Left lobe of liver (tissue), 2 donors: ENCODE measurements at regions not wholly inside any gene's neighbourhood (a gene's known extent, or its start where the extent isn't known, plus 50 kb on each side); places are given as distances from the start of the nearest gene placed in this dataset.
A peak's percentile ranks its signal among the peaks of the same experiment; 100 is the strongest.

ENCODE experiments used
- ATAC-seq: fragments of 200-7000 bp; cut with Tn5 transposase; one replicate; pipeline ENCODE4 v1.9.1; 2020; ENCODE audit warnings: mild to moderate bottlenecking, moderate library complexity
- DNase-seq: peaks from one replicate; pipeline ENCODE4 v3.0.0-alpha.2; 2020; ENCODE audit warnings: low spot score
- donor health status: DM: no; HTN: no; CAD: no; lungs with moderate emphysema.
- donor health status: DM: no; HTN: yes; CAD: no.

DNA sequence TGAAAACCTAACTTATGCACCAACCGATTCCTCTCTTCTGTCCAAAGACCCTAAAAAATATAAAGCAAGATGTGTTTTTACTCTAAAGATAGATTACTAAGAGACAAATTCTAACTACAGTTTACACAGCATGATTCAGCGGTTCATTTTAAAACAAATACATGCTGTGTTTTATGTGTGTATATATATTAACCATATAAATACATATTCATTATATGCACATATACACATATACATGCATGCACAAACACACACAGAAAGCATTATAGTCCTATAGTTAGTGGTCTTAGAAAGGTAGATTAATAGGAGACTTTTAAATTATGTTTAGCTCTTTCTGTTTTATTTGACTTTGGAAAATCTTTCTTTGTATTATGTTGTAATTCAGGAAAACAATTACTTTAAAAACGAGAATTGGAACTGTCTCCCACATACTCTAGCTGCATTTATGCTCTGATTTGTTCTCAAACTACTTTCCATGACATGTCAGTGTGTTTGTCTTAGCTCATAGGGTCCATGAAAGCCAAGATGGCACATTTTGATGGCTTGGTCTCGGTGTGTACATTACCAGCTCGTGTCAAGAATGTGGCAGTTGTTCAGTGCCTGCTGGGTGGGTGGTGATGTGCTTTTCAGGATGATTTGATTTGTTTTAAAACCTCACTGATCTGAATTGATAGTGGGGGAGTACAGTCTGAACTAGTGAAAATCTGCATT, 548.8 kb upstream of the SALL1 start:
- ATAC-seq = no peak
- no peak for DNase-seq

DNA sequence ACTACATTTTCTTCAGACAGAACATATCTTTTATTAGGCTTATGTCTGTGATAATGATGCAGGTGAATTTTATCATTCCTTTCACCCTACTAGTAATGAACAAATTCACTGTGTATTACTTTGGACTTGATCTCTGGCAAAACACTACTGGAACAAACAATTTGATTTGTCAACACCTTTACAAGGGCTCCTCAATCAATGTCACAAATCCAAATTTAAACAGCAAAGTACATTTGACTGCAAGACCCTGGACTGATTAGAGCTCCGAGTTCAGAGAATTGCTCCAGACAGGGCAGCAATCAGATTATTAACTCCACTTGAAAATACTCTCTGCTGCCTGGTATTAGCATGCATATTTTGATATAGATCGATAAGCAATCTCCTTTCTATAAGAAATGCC, 547.6 kb upstream of the SALL1 start:
- DNase-seq (no peak), ATAC-seq (peak; percentile 51)

DNA sequence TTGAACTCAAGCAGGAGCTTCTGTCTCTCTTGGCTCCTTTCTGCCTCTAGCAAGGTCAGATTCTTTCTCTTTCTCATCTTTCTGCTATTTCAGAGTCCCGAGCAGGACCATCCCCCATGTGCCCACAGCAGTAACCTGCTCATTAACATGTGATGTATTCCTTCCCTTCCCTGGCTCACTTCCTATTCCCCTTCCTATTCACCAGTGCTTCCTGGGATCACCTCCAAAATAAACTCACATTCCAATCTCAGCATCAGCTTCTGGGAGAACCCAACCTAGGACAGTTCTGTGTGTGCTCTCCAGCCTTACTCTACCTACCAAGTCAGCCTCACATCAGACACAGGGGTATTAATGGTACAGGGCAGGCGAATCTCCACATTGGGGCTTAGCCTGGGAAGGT, 546.4 kb upstream of the SALL1 start:
- DNase-seq (no peak), ATAC-seq (peak; percentile 77)

DNA sequence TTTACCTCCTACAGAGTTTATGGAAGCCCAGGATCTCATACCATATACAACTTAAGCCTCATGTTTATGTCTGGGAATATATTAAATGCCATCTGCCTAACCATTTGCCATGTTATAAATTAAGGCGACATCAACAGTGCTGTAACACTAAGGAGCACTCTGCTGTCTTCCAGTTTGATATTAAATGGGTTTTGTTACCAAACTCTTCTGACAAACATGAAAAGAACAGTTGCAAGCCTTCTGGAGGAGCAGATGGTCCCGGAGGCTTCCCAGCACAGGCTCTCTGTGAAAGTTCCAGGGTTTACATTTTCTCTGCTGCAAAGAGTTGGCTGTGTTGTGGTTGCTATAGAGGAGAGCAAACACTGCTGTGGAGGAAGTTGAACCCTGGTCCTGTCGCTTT, 545.3 kb upstream of the SALL1 start:
- ATAC-seq = no peak
- no peak for DNase-seq

DNA sequence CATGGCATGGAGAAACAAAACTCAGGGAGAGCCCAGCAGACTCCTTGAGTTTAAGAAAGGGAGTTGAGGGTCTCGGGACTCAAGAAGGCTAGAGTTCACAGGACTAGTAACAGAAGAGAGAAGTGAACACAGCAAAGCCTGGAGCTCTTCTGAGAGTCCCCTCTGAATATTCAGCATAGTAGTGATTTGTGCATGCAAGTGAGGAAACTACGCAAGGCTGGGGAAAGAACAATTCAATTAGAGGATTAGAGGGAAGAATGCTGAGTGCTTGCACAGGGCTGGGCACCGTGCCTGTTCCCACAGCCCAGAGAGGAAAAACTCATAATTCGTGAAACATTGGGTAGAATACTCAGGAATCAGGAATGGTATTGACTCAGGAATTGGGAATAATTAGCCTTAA, 540.0 kb upstream of the SALL1 start:
- DNase-seq (no peak), ATAC-seq (no peak)

DNA sequence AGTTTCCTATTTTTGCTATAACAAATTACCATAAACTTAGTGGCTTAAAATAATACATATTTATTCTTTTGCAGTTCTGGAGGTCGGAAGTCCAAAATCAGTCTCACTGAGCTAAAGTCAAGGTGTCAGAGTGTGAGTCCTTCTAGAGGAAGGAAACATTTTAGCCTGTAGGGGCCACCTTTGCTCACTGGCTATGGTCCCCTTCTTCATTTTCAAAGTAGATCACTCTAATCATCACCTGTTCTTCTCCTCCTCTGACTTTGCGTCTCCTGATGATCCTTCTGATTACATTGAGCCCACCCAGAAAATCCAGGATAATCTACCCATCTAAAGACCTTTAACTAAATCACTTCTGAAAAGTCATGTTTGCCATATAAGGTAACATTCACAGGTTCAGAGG, 534.4 kb upstream of the SALL1 start:
- ATAC-seq (no peak), DNase-seq (no peak)

DNA sequence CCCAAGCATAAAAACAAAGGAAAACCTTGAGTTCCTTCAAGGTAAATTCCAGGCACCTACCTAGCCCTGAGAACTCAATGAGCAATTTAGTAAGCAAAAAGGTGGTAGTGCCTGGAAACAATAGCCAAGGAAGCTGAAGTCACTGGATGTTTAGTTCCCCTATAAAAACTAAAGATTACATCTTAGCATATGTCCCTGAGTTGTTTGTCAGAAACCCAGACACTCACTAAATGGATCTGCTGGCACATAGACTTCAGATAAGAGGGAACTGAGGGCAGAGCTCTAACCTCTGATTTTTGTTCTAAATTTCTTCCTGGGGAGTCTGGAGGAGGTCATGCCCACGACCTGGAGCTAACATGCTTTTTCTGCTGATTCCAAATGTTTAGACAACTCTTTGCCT, 532.8 kb upstream of the SALL1 start:
- ATAC-seq (no peak), DNase-seq (no peak)

DNA sequence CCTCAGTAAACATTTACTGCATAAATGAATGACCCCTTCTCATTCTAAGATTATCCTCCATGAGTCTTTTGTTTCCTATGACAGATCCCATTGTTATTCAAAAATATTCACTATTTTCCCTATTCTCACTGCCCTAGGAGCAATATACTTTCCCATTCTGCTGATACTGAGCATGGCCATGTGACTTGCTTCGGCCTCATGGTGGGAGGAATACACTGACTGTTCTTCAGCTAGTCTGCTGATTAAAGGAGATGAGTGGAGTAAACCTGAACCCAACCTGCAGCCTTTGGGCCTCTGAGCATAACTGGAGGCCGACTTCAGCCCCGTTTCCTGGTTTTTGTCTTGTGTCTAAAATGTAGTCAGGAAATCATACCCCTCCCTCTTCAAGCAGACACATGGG, 531.8 kb upstream of the SALL1 start:
- ATAC-seq (no peak), DNase-seq (no peak)

DNA sequence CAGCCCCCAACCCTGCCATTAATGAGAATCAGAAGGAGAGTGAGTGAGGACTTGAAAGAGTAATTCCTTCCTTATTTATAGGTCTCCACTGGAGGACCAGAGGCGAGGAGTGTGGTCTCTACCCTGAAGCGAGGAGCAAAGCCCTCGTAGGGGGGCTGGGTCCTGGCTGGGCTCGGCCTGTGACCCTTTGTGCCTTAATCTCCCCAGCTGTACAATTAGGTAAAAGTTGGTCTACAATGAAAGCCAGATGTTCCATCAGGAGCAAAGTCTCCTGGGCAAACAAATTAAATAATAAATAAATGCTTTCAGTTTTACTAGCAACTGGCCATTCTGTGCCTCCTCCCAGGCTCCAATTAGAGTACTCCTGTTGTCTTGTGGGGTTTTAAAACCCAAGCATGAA, 523.5 kb upstream of the SALL1 start:
- ATAC-seq (no peak), DNase-seq (no peak)

DNA sequence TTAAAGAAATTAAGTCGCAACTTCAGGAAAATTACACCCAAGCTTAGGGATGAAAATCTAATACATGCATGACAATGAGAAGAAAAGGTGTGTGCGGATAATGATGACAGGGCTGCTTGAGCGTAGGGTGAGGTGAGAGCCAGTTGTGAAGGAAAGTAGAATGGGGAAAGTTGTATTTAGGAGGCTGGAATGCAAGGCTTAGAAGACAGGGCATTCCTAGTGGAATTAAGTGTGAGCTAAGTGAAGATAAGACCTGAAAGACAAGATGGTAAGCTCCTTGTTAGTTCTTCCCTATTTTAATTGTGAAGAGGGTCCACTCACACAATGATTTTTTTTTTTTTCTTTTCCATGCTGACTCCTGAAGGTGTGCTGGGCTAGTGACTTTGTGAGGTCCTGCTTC, 519.5 kb upstream of the SALL1 start:
- no peak for DNase-seq
- no peak for ATAC-seq

DNA sequence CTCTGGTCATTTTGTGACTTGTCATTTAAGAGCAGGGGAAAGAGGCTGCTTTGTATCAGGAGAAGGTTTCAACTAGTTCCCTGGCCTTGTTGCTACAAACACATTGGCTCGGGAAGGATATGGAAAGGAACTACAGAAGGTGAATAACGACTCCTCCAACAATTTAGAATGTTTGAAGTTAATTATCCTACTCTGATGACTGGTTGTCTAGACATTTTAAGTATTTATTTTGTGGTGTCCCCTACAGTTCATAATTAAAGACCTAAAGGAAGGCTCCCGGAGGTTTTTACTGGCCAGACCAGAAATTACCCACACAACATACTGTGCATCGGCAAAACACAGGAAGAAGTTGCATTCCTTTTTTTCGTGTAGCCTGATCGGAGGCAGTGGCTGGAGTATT, 515.8 kb upstream of the SALL1 start:
- ATAC-seq (no peak), DNase-seq (no peak)

DNA sequence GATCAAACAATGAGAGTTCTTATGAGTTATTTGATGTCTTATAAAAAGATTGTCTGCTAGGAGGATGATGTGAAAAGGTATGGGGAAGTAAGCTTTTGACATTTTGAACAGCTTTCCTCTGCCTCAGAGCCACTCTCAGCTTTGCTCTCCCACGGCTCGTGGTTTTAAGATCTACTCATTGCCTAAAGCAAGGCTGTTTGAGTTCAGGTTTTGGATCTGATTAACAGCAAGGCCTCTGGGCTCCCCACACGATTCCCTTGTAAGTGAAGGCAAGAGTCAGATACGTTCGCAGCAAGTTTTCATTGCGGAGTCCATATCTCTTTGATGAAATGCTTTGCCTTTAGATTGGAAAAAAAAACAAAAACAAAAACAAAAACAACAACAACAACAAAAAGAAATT, 515.0 kb upstream of the SALL1 start:
- no peak for ATAC-seq

DNA sequence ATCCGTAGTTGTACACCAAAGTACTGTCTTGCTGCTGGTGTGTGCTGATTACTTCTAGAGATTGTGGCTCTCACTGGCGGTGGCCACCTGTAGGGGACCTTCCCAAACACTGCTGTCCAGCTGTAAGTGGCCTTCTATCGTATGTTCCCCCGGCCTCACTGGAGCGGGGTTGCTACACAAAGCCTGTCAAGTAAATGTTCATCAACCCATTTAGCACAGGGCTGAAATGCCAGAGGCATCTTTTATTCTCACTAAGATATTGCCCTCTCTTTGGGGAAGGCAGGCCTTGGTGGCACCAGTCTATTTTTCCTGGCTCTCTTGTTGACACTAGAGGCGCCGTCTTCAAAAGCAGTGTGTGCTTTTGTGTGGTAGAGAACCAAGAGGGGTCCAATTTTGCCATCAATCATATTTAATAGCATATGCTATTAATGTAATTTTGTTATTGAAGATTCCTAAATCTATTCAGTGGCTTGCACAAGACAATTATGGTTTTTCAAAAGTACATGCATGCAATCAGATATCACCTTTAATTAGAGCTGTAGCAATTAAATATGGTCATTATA, 514.4 kb upstream of the SALL1 start:
- DNase-seq (no peak), ATAC-seq (no peak)

More for the DNA sequence above, 515.0 kb upstream of the SALL1 start:
- no peak for DNase-seq

DNA sequence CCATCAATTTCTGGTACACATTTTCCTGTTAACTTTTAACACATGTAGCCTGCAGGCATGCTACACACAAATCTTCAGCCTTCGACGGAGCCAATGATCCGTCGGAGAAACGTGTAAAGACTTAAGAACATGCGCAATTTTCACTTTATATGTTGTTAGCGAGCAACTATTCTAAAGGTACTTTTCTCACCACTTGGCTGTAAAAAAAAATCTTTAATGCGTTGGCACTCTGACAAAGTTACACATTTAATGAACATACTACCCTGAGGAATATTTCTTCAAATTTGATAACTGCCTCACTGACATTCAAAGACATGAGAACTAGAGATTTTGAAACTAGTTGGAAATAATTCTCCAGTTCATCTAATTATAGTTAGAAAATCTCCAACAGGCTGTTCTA, 507.5 kb upstream of the SALL1 start:
- ATAC-seq = no peak
- DNase-seq = no peak

DNA sequence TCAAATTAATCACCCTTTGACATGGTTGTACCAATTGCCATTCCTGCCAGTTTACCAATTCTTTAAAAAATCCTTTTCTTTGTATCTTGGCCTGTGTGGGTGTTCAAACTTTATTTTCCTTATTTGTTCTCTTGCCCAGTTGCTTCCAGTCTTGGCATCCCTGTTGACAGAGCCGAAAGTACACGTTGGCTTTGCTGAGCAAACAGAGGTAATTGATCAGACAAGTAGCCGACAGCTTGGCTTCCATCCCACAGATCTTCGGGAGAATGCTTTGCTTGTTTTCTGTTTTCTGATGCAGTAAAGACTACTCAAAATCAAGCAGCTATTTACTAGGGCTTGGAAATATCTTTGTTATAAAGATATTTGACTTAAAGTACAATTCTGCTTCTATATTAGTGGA, 506.8 kb upstream of the SALL1 start:
- no peak for ATAC-seq
- no peak for DNase-seq

DNA sequence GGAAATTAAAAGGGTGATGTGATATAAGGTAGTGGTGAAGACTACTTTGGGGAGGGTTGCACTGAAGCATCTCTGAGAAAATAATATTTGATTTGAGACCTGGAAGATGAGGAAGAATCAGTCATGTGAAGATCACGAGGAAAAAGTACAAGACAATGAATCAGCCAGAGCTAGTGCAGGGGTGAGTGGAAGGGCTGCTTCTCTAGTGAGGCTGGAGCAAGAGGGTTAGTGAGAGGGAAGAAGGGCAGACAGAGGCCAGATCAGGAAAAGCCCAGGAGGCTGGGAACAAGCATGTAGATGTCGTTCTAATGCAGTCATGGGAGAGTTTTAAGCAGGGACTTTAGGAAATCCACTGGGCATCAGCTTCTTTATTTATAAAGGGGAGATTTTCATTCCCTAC, 504.2 kb upstream of the SALL1 start:
- no peak for DNase-seq
- ATAC-seq = no peak

DNA sequence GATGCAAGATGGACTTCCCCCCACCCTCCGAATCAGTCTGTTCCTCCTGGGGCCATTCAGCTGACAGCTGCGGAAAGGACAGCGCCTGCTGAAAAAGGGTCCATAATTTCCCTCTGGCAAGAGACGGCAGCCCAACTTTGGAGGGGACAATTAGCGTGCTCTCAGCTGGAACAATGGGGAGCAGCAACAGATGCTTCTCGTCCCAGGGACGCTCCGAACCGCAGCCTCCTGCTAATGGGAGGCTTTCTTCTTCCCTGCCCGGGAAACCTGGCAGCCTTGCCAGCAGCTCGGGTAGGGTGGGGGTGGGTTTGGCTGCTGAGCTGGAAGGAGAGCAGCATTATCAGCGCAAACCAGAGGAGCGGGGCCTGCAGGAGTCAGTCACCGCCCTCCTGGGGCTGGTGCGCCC, 500.0 kb upstream of the SALL1 start:
- ATAC-seq (no peak), DNase-seq (no peak)

DNA sequence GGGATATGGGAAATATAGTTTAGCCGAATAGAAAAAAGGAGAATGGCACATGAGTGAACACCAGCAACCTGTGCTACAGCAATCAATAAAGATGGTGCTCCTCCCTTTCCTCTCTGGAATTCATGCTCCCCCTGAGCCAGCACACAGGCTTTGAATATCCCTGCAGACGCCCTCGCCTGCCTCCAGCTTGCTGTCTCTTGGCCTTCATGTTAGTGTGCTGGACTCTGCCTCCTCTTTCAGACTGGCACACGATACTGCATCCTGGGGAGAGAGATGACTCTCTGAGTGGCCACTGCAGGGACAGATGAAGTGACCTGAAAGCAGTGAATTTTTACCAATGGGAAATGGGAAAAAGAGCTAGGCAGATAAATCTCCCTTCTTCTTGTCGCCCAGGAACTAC, 498.6 kb upstream of the SALL1 start:
- ATAC-seq (no peak), DNase-seq (no peak)

DNA sequence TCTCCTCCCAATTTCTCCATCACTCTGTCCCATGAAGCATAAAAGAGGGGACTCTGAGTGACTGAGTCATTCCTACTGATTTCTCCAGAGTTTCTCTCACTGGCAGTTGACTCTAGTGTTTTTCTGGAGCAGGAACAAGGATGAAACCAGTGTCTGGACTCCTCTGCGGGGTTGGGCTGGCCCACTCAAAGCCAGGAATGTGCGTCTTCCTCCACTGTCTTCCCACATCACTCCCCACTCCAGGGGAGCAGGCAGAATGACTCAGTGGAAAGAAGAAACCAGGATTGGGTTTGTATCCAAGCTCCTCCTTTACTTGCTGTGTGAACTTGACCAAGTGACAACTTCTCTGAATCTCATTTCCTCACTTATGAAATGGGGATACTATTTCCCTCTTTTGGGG, 497.5 kb upstream of the SALL1 start:
- DNase-seq (no peak), ATAC-seq (no peak)

DNA sequence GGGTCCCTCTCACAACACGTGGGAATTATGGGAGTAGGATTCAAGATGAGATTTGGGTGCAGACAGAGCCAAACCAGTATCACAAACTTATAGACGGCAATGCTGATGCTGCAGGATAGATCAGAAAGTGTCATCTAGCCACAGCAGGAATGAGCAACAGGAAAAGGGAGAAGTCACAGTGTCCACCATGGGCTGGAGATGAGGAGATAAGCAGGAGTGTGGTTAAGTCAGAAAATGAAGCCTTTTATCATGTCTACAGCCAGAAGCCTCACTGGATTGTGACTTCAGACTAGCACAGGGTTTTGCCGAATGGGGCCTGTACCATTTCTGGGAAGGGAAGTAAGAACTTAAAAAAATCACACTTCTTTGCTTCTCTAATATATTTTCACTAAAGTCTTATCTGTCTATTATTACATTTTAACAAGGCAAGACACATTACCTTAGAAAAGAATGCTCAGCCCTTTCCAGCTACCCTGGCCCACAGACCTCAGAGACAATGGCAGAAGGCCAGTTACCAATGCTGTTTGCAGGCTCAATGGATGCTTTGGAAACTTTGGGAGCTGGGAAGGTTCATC, 490.2 kb upstream of the SALL1 start:
- ATAC-seq (no peak), DNase-seq (no peak)

DNA sequence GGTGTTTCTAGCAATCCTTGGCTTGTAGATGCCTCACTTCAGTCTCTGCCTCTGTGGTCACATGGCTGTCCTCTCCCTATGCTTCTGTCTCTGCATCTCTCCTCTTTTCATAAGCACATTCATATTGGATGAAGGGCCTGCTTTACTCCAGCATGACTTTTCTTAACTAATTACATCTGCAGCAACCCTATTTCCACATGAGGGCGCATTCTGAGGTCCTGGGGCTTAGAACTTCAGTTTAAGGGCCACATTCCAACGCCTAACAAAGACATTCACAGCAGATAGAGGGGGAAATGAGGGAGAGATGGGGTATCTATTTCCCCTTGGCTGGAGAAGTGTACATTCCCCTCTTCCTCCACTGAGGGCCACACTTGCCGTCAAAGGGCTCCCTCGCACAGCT, 489.1 kb upstream of the SALL1 start:
- ATAC-seq (no peak), DNase-seq (no peak)

DNA sequence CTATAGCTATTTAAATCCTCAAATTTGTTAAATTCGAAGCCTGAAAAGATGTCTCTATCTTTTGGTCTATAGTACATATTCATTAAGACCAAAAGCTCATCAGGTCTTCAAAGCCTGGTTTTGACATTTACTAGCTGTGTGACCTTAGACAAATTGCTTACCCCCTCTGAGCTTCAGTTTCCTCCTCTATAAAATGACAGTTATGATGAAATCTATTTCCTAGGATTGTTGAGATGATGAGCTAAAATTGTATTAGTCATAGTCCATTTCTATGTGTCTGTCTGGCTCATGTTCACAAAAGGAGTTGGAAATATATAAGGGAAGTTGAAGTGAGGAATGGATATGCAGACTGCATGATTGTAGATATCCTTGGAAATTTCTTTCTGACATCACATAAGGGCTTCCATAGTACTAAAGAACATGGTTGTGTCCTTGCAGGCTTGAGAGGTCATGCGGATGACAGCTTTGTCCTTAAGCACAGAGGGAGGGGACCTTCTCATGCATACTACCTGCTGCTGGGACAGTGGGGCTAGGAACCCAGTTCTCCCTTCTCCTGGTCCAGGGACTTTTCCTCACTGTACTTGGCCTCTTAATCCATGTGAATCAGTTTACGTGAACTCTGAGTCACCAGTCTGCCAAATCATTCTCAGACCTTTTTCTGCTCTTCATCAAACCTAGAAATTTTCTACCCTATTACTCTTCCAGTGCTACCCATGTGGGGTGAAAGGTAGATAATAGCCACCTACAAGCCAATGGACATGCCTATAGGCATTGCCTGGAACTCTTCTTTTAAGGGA, 487.5 kb upstream of the SALL1 start:
- no peak for ATAC-seq
- DNase-seq = no peak
